Adrenal gland (tissue), 5 donors: ENCODE measurements at regions not wholly inside any gene's neighbourhood (a gene's known extent, or its start where the extent isn't known, plus 50 kb on each side); places are given as distances from the start of the nearest gene placed in this dataset.

Source experiments
- CTCF ChIP-seq, 6 experiments: fragments of 450-650 bp in 4 of 6; fragments of 200-600 bp in 2 of 6; sonication (generic) in 1 of 6; IDR thresholded peaks; 1 replicate in 5 of 6; 2 replicates in 1 of 6; pipeline versions ENCODE4 v1.5.1 to v1.8.0; 2016 to 2021; ENCODE audit warnings: antibody characterized with exemption in 6 of 6, mild to moderate bottlenecking in 2 of 6, moderate library complexity in 1 of 6
- POLR2A ChIP-seq, 2 donors: fragments of 450-650 bp; IDR thresholded peaks; one replicate each; pipeline ENCODE4 v1.6.1; 2017; ENCODE audit warnings: antibody characterized with exemption in 2 of 2, mild to moderate bottlenecking in 2 of 2, moderate library complexity in 1 of 2
- donor health status: DM: no; HTN: no; CAD: no.

- TF ChIP-seq CTCF (IDR thresholded peaks at IDR 0.05) (no peak), POLR2A (IDR thresholded peaks at IDR 0.05) (no peak)
Measured at GRCh38 chr6:50301307-50301706, 251.6 kb upstream of the DEFB112 start.
